ENCODE measurements at regions not wholly inside any gene's neighbourhood (a gene's known extent, or its start where the extent isn't known, plus 50 kb on each side); places are given as distances from the start of the nearest gene placed in this dataset.
"Not testable (repeated sequence)": the region's sequence is repeated elsewhere in the genome, so short reads cannot be mapped to it uniquely, and the experiment has no call there.

DNA sequence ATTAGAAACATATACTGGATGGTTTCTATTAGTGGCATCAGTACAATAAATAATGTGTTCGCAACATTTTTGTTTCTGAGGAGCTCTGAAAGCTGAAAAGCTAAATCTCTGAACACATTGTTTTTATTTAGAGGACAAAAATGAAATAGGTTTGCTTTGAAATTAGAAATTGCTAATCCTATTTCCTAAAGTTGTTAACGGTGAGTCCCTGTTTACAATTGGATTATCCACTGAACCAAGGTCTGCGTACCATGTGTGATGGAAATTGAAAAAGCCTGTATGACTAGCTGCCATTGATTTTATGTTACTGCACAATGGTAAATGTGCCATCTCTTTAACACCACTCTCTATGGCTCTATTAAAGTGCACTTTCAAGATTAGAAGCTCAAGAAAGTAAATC lies 297.7 kb upstream of the NUDT12 start:
- TF ChIP-seq, protein P1, sequence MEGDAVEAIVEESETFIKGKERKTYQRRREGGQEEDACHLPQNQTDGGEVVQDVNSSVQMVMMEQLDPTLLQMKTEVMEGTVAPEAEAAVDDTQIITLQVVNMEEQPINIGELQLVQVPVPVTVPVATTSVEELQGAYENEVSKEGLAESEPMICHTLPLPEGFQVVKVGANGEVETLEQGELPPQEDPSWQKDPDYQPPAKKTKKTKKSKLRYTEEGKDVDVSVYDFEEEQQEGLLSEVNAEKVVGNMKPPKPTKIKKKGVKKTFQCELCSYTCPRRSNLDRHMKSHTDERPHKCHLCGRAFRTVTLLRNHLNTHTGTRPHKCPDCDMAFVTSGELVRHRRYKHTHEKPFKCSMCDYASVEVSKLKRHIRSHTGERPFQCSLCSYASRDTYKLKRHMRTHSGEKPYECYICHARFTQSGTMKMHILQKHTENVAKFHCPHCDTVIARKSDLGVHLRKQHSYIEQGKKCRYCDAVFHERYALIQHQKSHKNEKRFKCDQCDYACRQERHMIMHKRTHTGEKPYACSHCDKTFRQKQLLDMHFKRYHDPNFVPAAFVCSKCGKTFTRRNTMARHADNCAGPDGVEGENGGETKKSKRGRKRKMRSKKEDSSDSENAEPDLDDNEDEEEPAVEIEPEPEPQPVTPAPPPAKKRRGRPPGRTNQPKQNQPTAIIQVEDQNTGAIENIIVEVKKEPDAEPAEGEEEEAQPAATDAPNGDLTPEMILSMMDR (conservative IDR thresholded peaks at IDR 0.05): no peak
- no peak overlapping the region for H3K27ac ChIP-seq

DNA sequence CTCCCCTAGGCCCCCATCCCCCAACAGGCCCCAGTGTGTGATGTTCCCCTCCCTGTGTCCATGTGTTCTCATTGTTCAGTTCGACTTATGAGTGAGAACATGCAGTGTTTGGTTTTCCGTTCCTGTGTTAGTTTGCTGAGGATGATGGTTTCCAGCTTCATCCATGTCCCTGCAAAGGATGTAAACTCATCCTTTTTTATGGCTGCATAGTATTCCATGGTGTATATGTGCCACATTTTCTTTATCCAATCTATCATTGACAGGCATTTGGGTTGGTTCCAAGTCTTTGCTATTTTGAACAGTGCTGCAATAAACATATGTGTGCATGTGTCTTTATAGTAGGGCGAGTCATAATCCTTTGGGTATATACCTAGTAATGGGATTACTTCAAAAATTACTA lies 295.8 kb upstream of the NUDT12 start:
- H3K27ac ChIP-seq: not testable (repeated sequence)

DNA sequence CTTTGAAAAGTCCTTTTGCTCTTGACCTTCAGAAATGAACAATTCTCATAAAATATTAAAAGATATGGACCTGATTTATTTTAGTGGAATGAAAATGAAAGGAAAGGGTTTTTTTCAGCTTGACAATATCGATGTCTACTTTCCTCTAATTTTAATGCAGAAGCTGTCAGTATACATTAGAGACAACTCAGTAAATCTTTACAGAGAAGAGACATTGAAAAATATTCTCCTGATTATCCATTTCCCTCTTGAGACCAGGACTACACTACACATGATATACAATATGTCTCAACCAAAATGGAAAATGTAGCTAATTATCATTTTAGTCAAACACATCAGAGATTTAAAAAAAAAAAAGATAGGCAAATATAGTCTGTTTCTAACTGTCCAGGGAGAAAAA lies 288.5 kb upstream of the NUDT12 start:
- TF ChIP-seq, protein P1 (conservative IDR thresholded peaks at IDR 0.05): no peak
- no peak overlapping the region for H3K27ac ChIP-seq

DNA sequence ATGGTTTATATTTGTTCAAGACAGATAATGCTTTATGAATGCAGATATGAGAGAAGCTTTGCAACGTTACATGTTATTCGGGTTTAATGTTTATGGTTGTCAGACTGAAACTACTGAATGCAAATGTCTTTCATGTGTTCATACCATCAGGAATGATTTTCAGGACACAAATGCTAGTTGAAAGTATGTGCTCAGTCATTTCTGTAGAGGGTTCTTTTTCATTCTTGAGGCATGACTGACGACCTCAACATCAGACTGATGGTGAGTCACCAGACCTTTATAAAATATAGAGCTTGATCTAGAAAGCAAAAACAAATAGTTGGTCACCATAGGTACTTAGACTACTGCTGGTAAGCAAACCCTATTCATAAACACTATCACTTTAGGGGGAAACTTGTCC lies 287.3 kb upstream of the NUDT12 start:
- no peak overlapping the region for H3K27ac ChIP-seq
- TF ChIP-seq, protein P1 (conservative IDR thresholded peaks at IDR 0.05): no peak

DNA sequence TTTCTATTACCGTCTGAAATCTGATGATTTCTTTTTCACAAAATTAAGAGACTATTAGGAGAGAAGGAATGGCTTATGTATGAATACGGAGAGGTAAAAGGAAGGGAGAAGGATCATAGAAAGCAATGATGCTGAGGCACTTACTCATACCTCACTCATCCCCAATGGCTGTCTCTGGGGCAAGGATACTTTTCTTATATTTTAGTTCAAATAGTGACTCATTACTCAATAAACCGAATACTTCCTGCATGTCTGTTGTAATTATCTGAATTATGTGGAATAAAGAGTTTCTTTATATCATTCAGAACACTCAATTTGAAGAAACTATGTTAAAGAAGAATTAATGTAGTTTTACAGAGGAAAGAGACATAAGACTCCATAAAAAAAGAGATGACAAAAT lies 284.5 kb upstream of the NUDT12 start:
- TF ChIP-seq, protein P1 (conservative IDR thresholded peaks at IDR 0.05): no peak
- no peak overlapping the region for H3K27ac ChIP-seq

DNA sequence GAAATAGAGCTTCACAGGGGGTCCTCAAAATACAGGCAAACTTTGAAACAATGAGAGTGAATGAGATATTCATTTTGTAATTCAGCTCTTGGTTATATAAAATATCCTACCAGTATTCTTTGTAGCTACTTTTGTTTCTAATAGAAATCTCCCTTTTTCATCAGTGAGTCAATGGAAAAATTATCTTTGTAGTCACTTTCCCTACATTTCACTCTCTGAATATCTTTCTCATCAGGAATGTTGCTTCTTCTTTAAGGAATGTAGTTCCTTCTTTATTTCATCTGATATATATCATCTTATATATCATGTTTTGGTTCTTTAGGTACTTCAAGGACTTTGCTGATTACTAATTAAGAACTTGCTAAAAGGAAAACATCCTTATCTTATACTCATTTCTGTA lies 280.3 kb upstream of the NUDT12 start:
- TF ChIP-seq, protein P1 (conservative IDR thresholded peaks at IDR 0.05): no peak

DNA sequence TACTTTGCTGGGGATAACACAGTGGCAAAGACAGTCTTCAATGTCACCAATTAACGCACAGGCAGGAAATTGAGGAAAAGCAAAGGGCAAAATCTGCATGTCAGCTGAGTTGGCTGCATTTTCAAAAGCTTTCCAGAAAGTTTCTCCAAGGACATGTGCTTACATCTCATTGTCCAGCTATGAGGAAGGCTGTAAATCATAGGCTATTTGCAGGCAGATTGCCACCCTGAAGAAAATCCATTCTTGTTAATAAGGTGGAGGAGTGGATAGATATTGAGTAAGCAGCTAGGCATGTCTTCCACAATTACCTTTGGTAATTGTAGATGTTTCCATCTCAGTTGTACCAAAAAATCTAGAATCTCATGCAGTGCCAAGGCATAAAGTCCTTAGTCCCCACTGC lies 278.0 kb upstream of the NUDT12 start:
- TF ChIP-seq, protein P1 (conservative IDR thresholded peaks at IDR 0.05): no peak
- H3K27ac ChIP-seq: no peak overlapping the region

More for the DNA sequence above, 280.3 kb upstream of the NUDT12 start:
- H3K27ac ChIP-seq: no peak overlapping the region

DNA sequence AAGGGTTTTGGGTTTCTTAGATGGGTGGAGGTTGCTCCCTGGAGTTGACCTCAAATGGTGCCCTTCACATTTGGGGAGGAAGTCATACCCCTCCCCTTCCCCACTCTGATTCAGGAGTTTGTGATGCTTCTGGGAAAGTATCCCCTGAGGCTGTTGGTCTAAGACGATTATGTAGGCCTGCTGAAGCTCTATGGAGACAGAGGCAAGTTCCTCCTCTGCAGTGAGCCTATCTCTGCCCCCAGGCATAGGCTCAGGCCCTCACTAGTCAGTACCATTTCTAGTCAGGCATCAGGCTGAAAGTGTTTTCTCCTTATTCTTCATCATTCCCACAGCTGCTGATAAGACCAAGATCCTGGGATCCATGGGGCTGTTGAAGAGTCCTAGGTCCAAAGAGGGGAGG lies 271.6 kb upstream of the NUDT12 start:
- TF ChIP-seq, protein P1 (conservative IDR thresholded peaks at IDR 0.05): no peak
- no peak overlapping the region for H3K27ac ChIP-seq

Measured in VCaP (cell line).